T-helper 2 cell (primary cell): ENCODE measurements at regions not wholly inside any gene's neighbourhood (a gene's known extent, or its start where the extent isn't known, plus 50 kb on each side); places are given as distances from the start of the nearest gene placed in this dataset.

ENCODE experiments used
- DNase-seq, 5 experiments: peaks; one replicate each; pipeline versions ENCODE4 v3.0.0 to v3.0.0-alpha.2; 2012 to 2022

DNA sequence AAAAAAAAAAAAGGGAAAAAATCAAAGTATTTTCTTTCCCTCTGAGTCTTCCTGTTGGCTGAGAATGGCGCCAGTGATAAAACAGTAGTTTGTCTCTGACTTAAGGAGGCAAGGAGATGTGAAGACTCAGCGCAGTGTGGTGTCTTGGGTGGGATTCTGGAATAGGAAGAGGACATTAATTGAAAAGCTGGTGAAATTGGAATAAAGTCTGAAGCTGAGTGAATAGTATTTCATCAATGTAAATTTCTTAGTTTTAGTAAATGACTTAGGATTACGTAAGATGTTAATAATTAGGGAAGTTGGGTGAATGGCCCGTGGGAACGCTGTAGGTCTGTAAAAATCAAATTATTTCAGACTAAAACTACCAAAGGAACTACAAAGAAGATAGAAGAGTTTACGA, 122.8 kb upstream of the ZNF217 start:
- no peak for DNase-seq

- no peak for DNase-seq
Measured at GRCh38 chr20:53714524-53714923, 120.9 kb upstream of the ZNF217 start.

DNA sequence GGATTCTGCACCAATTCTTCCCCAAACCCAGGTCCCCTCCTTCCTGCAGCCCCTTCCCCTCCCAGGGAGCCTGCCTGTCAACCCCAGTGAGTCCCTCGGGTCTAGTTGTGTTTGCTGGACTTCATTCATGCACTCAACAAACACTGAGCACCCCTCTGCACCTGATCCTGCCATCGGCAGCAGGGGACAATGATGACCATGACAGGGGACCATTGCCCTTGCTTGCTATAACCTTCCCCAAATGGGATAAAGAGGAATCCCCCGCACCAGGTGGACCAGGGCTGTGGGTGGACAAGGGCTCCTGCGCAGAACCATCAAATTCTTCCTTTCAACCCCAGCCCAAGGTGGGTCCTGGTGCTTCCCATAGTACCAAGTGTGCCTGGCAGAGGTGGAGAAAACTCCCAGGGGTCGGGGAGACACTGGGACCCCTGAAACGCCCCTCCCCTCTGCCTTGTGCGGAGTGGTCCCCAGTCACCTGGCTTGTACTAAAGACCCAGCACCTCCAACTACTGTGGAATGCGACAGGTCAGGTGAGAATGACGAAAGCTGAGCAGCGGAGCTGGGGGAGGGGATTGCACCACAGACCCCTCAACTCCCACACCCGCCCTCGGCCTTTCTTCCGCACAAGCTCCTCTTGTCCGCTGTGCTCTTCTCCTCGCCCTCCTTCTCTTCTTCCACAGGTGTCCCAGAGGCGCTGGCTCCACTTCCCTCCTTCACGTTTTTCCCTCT, 119.9 kb upstream of the ZNF217 start:
- DNase-seq: no peak

DNA sequence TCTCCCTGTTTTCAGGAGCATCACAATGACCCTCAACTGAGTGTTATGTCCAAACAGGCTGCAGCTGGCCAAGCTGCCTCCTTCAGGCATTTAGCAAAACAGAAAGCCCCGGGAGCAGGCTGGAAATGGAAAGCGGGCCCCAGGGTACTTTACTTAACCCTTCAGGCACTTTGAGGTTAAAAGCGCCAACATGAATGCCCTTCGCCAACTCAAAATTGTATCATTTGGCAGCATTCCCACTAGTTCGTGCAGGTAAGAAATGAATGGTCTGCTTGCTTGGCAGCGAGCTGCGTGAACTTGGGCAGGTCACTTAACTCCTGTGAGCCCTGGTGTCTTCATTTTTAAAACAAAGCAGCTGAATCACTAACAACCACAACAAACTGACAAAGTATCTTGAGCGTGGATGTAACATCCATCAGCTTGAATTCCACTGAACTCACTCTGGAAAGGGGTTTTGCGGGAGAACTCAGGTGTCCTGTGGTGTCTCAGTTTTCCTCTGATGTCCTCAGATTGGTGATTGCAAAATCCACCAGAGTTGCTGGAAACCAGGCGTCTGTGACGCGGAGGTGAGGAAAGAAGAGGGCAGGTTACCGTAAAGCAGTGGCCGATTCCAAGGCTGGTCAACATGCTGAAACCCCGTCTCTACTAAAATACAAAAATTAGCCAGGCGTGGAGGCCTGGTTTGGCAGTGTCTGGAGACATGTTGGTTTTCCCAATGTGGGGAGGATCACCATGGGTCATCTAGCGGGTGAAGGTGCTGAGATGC, 118.8 kb upstream of the ZNF217 start:
- no peak for DNase-seq

DNA sequence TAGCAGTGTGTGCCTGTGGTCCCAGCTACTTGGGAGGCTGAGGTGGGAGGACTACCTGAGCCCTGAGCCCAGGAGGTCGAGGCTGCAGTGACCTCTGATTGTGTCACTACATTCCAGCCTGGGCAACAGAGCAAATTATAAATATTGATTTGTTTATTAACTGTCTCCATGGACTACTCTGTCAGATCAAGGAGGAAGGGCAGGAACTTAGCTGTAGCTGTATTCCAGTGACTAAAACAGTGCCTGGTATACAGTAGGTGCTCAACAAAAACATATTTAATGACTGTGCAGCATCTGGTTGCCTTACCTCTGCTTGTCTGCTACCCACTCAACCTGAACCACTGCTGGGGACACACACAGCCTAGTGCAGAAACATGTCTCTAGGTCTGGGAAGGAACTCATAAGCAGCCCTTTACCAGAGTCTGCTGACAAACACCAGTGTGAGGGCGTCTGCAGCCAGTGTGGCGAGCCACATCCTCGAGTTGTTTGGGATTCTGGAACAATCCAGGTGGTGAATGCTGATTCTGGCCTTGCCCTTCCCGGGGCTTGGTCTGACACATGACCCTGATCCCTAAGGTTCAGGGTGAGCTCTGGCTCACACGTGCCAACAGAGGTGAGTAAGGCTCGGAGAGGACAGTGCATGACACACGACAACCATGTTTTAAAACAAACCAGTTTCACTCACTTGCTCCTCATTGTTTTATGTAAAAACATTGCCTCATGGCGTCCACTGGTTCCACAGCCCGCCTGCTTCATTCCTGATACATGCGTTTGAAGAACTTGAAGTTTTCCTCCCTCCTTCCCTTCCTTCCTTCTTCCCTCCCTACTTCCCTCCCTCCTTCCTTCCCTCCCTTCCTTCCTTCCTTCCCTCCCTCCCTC, 117.9 kb upstream of the ZNF217 start:
- DNase-seq: peak in 1 of 5 experiments; percentile 29

DNA sequence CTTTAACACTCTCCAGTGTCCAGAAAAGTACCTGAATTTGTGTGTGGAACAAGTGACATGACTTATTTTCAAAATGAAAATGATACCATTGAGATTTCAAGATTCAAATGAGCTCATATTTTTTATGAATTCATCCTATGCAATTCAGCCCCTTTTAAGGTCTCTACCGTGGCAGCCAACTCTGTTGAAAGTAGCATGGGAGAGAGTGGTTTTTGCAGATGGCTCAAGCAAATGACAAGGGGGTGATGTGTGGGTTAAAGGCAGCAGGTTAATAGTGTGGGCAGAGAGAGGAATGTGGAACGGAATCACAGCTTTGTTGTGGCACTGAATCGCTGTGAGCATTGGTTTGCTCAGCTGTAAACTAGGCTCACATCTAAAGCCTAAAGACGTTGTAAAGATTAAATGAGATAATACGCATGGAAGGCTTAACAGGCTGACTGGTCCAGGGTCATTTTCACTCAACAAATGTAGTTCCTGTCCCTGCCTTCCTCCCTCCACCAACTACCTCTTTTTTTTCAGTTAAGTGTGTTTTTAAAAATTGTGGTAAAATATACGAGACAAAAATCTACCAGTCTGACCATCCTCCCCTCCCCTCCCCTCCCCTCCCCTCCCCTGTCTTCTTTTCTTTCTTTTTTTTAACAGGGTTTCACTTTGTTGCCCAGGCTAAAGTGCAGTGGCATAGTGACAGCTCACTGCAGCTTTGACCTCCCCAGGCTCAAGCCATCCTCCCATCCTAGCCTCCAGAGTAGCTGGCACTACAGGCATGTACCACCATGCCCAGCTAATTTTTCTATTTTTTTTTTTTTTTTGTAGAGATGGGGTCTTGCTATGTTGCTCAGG, 114.7 kb upstream of the ZNF217 start:
- DNase-seq: peak in 1 of 5 experiments; percentile 87

DNA sequence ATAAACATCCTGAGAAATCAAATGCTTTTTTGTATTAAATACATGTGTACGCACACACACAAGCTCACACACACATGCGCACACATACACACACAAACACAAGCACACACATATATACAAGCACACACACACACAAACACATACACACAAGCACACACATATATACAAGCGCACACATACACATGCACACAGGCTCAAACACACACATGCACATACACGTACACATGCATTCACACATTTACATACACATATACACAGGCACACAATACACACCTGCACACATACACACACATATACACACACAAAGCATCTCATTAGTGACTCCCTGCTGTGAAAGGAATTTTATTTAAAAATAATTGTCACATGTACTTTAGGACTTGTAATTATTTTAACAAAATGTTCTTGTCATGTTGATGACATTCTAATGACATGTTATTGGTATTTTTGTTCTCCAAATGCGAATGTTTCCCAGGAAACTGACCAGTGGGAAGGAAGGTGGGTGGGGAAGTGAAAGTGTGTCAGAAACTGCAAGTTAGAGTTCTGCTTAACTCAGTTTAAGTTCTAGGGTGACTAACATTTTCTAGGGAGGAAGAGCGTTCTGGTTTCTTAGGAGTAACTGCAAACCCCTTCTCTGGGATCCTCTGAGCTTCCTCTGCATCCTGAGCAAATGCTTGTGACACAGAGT, 113.9 kb upstream of the ZNF217 start:
- DNase-seq: peak in 1 of 5 experiments; percentile 58

DNA sequence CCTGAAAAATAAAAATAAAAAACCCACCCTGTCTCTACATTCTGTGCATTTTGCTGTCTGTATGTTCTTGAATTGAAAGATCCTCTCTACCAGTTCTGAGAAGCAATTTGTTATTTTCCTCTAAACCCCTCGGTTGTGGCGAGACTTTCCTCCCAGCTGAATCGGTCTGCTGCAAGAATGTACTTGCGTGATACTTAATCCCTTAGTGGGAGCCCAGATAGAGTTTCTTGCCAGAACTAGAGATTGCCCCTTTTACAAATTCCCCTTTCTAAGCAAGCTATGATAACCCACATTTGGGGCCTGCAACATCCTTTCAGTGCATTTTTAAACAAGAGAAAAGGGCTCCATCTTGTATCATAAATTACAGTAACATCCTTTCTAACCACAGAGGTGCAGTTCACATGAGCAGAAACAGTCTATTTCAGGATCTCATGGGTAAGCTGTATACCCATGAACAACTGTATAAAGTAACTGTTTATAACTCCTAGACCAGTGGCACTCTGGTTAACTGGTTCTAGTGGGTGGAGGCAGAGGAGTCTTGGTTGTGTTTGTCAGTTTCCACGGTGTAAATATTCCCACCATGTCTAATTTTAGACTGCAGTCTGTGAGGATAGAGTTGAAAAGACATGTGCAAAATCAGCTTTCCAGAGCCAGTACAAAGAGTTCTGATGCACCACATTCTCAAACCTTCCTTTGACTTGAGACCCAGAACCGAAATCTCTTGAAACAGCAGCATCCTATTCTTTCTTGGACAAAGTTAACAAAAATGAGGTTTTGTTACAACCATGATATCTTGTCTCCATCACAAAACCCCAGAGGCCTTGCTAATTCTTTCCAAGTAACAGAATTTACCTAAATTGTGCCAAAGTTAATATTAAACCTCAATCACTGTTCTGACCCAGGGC, 113.1 kb upstream of the ZNF217 start:
- peak in 1 of 5 experiments; percentile 79 for DNase-seq

GRCh38 chr20:53706008-53706465, 112.4 kb upstream of the ZNF217 start:
- DNase-seq: no peak

DNA sequence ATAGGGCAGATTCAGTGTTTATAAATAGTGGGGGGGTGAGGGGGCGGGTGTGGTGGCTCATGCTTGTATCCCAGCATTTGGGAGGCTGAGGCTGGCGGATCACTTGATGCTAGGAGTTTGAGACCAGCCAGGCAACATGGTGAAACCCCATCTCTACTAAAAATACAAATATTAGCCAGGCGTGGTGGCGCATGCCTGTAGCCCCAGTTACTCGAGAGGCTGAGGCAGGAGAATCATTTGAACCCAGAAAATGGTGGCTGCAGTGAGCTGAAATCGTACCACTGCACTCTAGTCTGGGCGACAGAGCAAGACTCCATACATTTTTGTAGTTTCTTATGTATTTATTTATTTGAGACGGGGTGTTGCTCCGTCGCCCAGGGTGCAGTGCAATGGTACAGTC, 109.0 kb upstream of the ZNF217 start:
- DNase-seq: no peak

DNA sequence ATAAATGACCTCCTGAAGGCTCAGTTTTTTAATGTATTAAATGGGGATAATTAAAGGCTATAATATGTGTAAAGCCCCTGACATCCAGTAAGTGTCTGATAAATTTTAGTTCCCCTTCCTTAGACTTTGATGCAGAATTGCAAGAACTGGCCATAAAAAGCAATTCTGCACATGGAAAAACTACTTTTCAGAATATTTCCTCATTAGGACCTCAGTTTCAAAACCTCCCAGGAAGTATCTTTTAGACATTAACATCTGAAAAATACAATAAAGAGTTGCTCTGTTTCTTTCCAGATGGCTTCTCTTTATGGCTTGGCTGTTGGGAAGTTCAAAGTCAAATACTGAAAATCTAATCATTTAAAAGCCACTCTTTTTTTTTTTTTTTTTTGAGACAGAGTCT, 106.3 kb upstream of the ZNF217 start:
- no peak for DNase-seq

- DNase-seq: no peak
Measured at GRCh38 chr20:53699085-53699674, 105.5 kb upstream of the ZNF217 start.

GRCh38 chr20:53698371-53698978, 104.8 kb upstream of the ZNF217 start:
- DNase-seq: no peak

DNA sequence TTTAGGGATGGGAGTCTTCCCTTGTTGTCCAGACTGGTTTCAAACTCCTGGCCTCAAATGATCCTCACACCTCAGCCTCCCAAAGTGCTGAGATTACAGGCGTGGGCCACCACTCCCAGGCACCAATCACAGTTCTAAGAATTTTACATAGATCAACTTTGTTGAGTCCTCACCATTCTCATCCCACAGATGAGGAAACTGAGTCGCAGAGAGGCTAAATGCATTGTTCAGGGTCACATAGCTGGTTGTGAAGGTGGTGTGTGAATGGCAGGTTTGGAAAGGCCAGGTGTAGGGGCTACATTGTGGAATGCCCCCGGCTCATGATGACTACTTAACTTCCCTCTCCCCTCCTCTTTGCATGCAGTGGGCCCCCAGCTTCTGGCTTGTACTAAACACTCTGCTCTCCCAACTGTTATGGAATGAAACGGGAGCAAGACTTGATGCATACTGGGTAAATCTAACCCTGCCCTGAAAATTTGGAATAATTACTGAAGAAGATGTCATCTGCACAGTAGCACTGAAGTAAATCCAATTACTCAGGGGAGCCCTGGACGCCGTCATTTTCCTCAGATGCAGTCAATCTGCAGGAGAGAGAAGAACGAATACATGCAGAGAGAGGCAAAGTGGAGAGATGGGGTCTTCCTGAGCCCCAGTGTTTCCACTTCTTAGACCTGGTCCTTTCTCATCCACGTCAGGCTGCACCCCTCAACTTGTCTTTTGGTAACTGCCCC, 102.3 kb upstream of the ZNF217 start:
- DNase-seq: no peak

GRCh38 chr20:53693262-53693871, 99.7 kb upstream of the ZNF217 start:
- DNase-seq: peak in 2 of 5 experiments; percentile 31 to 47

DNA sequence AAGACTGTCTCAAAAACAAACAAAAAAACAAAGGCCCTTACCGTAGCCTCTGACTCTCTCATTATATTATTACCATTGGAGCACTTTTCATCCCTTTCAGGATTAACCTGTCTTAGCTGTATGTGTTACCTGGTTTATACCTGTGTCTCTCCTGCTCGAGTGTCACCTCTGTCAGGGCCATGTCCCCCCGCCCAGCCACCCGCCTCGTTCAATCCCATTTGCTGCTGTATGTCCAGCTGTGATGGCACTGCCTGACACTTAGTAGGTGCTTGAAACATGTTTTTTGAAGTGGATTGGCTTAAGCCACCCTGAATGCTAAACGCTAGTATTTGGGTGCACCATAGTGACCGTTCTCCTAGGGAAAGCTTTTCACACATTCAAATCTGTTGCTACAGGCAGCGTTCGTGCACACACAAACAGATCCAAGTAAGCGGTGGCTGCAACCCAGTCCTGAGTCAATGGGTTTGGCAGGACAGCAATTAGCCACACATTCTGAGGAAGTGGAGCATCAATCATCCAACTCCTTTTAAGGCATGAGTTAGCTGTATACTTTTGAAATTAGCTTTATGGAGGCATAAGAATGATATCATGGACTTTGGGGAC, 98.9 kb upstream of the ZNF217 start:
- no peak for DNase-seq

GRCh38 chr20:53691811-53692192, 98.2 kb upstream of the ZNF217 start:
- DNase-seq: no peak
